B cell (primary cell): ENCODE measurements at regions not wholly inside any gene's neighbourhood (a gene's known extent, or its start where the extent isn't known, plus 50 kb on each side); places are given as distances from the start of the nearest gene placed in this dataset.

Experiments
- CTCF ChIP-seq: fragments of 200-600 bp; IDR thresholded peaks from one replicate; pipeline ENCODE4 v1.8.0; 2022; ENCODE audit warnings: antibody characterized with exemption, mild to moderate bottlenecking
- EZH2 ChIP-seq: IDR thresholded peaks from 2 replicates; pipeline ENCODE4 v1.6.1; 2012; ENCODE audit warnings: borderline replicate concordance, low read depth, mild to moderate bottlenecking, moderate library complexity, low read length; ENCODE audit not compliant: insufficient read depth, poor library complexity, severe bottlenecking

- TF ChIP-seq EZH2 (no peak), CTCF (no peak)
Observed at GRCh38 chr16:9381399-9381798, 290.0 kb downstream of the HAPSTR1 start.
